ENCODE measurements at regions not wholly inside any gene's neighbourhood (a gene's known extent, or its start where the extent isn't known, plus 50 kb on each side); places are given as distances from the start of the nearest gene placed in this dataset.

- TF ChIP-seq, protein P1, sequence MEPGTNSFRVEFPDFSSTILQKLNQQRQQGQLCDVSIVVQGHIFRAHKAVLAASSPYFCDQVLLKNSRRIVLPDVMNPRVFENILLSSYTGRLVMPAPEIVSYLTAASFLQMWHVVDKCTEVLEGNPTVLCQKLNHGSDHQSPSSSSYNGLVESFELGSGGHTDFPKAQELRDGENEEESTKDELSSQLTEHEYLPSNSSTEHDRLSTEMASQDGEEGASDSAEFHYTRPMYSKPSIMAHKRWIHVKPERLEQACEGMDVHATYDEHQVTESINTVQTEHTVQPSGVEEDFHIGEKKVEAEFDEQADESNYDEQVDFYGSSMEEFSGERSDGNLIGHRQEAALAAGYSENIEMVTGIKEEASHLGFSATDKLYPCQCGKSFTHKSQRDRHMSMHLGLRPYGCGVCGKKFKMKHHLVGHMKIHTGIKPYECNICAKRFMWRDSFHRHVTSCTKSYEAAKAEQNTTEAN (CRISPR knock-in tag; IDR thresholded peaks at IDR 0.05), result no peak
- TF ChIP-seq SP1 (CRISPR knock-in tag; conservative IDR thresholded peaks at IDR 0.05), result no peak
- TF ChIP-seq, protein P2, sequence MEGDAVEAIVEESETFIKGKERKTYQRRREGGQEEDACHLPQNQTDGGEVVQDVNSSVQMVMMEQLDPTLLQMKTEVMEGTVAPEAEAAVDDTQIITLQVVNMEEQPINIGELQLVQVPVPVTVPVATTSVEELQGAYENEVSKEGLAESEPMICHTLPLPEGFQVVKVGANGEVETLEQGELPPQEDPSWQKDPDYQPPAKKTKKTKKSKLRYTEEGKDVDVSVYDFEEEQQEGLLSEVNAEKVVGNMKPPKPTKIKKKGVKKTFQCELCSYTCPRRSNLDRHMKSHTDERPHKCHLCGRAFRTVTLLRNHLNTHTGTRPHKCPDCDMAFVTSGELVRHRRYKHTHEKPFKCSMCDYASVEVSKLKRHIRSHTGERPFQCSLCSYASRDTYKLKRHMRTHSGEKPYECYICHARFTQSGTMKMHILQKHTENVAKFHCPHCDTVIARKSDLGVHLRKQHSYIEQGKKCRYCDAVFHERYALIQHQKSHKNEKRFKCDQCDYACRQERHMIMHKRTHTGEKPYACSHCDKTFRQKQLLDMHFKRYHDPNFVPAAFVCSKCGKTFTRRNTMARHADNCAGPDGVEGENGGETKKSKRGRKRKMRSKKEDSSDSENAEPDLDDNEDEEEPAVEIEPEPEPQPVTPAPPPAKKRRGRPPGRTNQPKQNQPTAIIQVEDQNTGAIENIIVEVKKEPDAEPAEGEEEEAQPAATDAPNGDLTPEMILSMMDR (IDR thresholded peaks at IDR 0.05), result no peak
- TF ChIP-seq, protein P3, sequence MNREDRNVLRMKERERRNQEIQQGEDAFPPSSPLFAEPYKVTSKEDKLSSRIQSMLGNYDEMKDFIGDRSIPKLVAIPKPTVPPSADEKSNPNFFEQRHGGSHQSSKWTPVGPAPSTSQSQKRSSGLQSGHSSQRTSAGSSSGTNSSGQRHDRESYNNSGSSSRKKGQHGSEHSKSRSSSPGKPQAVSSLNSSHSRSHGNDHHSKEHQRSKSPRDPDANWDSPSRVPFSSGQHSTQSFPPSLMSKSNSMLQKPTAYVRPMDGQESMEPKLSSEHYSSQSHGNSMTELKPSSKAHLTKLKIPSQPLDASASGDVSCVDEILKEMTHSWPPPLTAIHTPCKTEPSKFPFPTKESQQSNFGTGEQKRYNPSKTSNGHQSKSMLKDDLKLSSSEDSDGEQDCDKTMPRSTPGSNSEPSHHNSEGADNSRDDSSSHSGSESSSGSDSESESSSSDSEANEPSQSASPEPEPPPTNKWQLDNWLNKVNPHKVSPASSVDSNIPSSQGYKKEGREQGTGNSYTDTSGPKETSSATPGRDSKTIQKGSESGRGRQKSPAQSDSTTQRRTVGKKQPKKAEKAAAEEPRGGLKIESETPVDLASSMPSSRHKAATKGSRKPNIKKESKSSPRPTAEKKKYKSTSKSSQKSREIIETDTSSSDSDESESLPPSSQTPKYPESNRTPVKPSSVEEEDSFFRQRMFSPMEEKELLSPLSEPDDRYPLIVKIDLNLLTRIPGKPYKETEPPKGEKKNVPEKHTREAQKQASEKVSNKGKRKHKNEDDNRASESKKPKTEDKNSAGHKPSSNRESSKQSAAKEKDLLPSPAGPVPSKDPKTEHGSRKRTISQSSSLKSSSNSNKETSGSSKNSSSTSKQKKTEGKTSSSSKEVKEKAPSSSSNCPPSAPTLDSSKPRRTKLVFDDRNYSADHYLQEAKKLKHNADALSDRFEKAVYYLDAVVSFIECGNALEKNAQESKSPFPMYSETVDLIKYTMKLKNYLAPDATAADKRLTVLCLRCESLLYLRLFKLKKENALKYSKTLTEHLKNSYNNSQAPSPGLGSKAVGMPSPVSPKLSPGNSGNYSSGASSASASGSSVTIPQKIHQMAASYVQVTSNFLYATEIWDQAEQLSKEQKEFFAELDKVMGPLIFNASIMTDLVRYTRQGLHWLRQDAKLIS (CRISPR knock-in tag; IDR thresholded peaks at IDR 0.05; ENCODE audit: borderline replicate concordance), result no peak
- TF ChIP-seq ETV6 (CRISPR knock-in tag; IDR thresholded peaks at IDR 0.05), result no peak
- no peak for TF ChIP-seq NR3C1 (CRISPR knock-in tag; conservative IDR thresholded peaks at IDR 0.05; ENCODE audit: low read depth)
- no peak for TF ChIP-seq NFATC4 (CRISPR knock-in tag; IDR thresholded peaks at IDR 0.05)
- no peak for TF ChIP-seq SMAD3 (CRISPR knock-in tag; IDR thresholded peaks at IDR 0.05; ENCODE audit: borderline replicate concordance)
Observed at GRCh38 chr7:153185936-153186335, 426.4 kb downstream of the ACTR3B start.

All from WTC11 (cell line).